ENCODE measurements at regions not wholly inside any gene's neighbourhood (a gene's known extent, or its start where the extent isn't known, plus 50 kb on each side); places are given as distances from the start of the nearest gene placed in this dataset.

DNA sequence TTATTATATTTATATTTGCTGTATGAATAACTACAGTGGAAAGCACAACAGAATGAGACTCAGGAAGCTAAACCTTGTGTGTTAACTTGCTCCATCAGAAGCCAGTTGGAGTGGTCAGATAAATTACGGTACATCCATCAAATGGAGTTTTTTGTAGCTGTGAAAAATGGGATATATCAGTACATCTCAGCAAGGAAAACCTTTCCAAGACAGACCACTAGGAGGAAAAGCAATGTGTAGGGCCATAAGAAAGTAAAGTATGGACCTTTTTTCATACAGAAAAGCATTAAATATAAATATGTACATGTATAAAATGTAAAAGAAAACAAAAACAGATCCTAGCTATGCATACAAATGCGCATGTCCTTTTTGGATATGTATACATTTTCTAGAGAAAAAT is 403.8 kb upstream of the CDH11 start:
- ChIA-PET RAD21 (ENCODE audit: low non-redundant PET in 1 of 2, low total read pairs in 2 of 2, uncharacterized antibody in 2 of 2, unreplicated experiment in 2 of 2) (no interaction called here), CTCF (no interaction called here)
- BruUV-seq (replicated peaks): no TSS peak

DNA sequence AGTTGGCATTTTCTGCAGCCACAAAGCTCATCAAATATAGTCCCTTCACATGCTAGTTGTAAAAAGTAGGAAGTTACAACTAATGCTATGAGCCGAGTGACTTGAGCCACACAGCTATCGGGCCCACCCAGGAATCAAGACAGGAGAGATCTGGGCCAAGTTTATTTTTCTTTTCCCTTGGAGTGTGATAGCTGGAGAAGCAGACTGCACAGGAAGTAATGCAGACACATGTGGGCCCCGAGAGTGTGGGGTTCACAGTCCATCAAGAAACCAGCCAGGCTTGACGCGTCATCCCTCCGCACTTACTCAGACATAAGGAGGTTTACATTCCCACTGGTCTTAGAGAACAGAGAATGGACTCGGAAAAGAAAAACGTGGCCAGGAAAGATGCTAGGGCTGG is 403.1 kb upstream of the CDH11 start:
- H4K20me1 ChIP-seq (ENCODE audit: insufficient read depth): no peaks in the 10 kb centered on the region
- TF ChIP-seq ZNF274 (IDR thresholded peaks at IDR 0.05; ENCODE audit: low read depth, low read length) (no peak), CBX3 (IDR thresholded peaks at IDR 0.05; ENCODE audit: low read depth) (no peak), POLR2AphosphoS5 (IDR thresholded peaks at IDR 0.05; ENCODE audit: low read depth, low read length) (no peak), EGR1 (IDR thresholded peaks at IDR 0.05; ENCODE audit: low read depth) (no peak), TCF7L2 (IDR thresholded peaks at IDR 0.05; ENCODE audit: borderline replicate concordance, extremely low read depth, insufficient read depth, insufficient read length) (no peak), POLR2A (IDR thresholded peaks at IDR 0.05; ENCODE audit: borderline replicate concordance, extremely low read depth, insufficient read depth, insufficient read length) (no peak), ZFX (IDR thresholded peaks at IDR 0.05) (no peak), REST (IDR thresholded peaks at IDR 0.05; ENCODE audit: low read depth) (no peak), SRF (IDR thresholded peaks at IDR 0.05; ENCODE audit: low read depth) (no peak)
- TF ChIP-seq, protein P1, sequence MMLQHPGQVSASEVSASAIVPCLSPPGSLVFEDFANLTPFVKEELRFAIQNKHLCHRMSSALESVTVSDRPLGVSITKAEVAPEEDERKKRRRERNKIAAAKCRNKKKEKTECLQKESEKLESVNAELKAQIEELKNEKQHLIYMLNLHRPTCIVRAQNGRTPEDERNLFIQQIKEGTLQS (IDR thresholded peaks at IDR 0.05): no peak
- ChIA-PET POLR2A (no interaction called here), CTCF (no interaction called here), RAD21 (ENCODE audit: low non-redundant PET in 1 of 2, low total read pairs in 2 of 2, uncharacterized antibody in 2 of 2, unreplicated experiment in 2 of 2) (no interaction called here)
- no peaks in the 10 kb centered on the region for H3K79me2 ChIP-seq (ENCODE audit: insufficient read depth, low read length)
- BruUV-seq (replicated peaks): no TSS peak
- no peak for DNase-seq (ENCODE audit: low read depth, low spot score)
- no peak overlapping the region for H2AFZ ChIP-seq (ENCODE audit: low read depth, low read length, poor library complexity, severe bottlenecking)
- H3K9me2 ChIP-seq (ENCODE audit: insufficient read depth): no peaks in the 10 kb centered on the region
- peaks cover 0 to 19% of the 10 kb centered on the region in 2 experiments; a peak in 2 of 4 replicates for H3K9me3 ChIP-seq (ENCODE audit: control insufficient read depth in 1 of 2, insufficient read depth in 1 of 2, low read depth in 1 of 2, low read length in 2 of 2)
- intact Hi-C loops (cut with micrococcal nuclease): no loop called here
- ATAC-seq: no peak
- no peak overlapping the region for H3K27ac ChIP-seq (ENCODE audit: low read depth, low read length)
- no peak overlapping the region for H3K4me3 ChIP-seq (replicated peaks in 1 of 2; ENCODE audit: low read depth in 1 of 2, low read length in 2 of 2)
- H3K4me1 ChIP-seq (ENCODE audit: control insufficient read depth in 1 of 2, insufficient read depth in 2 of 2, low read length in 2 of 2): no peaks in the 10 kb centered on the region
- no peaks in the 10 kb centered on the region for H3K27me3 ChIP-seq (ENCODE audit: insufficient read depth, low read length)
- H3K4me2 ChIP-seq (ENCODE audit: low read length): no peak overlapping the region
- no peaks in the 10 kb centered on the region for H3K36me3 ChIP-seq (ENCODE audit: control insufficient read depth in 1 of 2, insufficient read depth in 2 of 2, low read length in 2 of 2)
- H3K9ac ChIP-seq (ENCODE audit: low read length): no peak overlapping the region

More for the DNA sequence above, 403.8 kb upstream of the CDH11 start:
- Histone ChIP-seq H3K4me3 (replicated peaks in 1 of 2; ENCODE audit: low read depth in 1 of 2, low read length in 2 of 2) (no peak overlapping the region), H2AFZ (ENCODE audit: low read depth, low read length, poor library complexity, severe bottlenecking) (no peak overlapping the region), H3K79me2 (ENCODE audit: insufficient read depth, low read length) (no peaks in the 10 kb centered on the region), H3K9me3 (ENCODE audit: control insufficient read depth in 1 of 2, insufficient read depth in 1 of 2, low read depth in 1 of 2, low read length in 2 of 2) (peaks cover 0 to 19% of the 10 kb centered on the region in 2 experiments; a peak in 2 of 4 replicates), H3K4me2 (ENCODE audit: low read length) (no peak overlapping the region), H3K36me3 (ENCODE audit: control insufficient read depth in 1 of 2, insufficient read depth in 2 of 2, low read length in 2 of 2) (no peaks in the 10 kb centered on the region), H3K27me3 (ENCODE audit: insufficient read depth, low read length) (no peaks in the 10 kb centered on the region), H4K20me1 (ENCODE audit: insufficient read depth) (no peaks in the 10 kb centered on the region), H3K9me2 (ENCODE audit: insufficient read depth) (no peaks in the 10 kb centered on the region), H3K4me1 (ENCODE audit: control insufficient read depth in 1 of 2, insufficient read depth in 2 of 2, low read length in 2 of 2) (no peaks in the 10 kb centered on the region), H3K27ac (ENCODE audit: low read depth, low read length) (no peak overlapping the region), H3K9ac (ENCODE audit: low read length) (no peak overlapping the region)
- no peak for TF ChIP-seq SP1 (IDR thresholded peaks at IDR 0.05; ENCODE audit: low read depth)
- no peak for TF ChIP-seq CEBPB (IDR thresholded peaks at IDR 0.05; ENCODE audit: low read depth)
- TF ChIP-seq TCF7L2 (IDR thresholded peaks at IDR 0.05; ENCODE audit: borderline replicate concordance, extremely low read depth, insufficient read depth, insufficient read length): no peak
- no peak for TF ChIP-seq FOSL1 (IDR thresholded peaks at IDR 0.05; ENCODE audit: low read depth)
- DNase-seq (ENCODE audit: low read depth, low spot score): no peak
- POLR2A ChIA-PET: no interaction called here
- ATAC-seq: no peak
- intact Hi-C loops (cut with micrococcal nuclease): no loop called here
